ENCODE measurements at regions not wholly inside any gene's neighbourhood (a gene's known extent, or its start where the extent isn't known, plus 50 kb on each side); places are given as distances from the start of the nearest gene placed in this dataset.
A peak's percentile ranks its signal among the peaks of the same experiment; 100 is the strongest.

DNA sequence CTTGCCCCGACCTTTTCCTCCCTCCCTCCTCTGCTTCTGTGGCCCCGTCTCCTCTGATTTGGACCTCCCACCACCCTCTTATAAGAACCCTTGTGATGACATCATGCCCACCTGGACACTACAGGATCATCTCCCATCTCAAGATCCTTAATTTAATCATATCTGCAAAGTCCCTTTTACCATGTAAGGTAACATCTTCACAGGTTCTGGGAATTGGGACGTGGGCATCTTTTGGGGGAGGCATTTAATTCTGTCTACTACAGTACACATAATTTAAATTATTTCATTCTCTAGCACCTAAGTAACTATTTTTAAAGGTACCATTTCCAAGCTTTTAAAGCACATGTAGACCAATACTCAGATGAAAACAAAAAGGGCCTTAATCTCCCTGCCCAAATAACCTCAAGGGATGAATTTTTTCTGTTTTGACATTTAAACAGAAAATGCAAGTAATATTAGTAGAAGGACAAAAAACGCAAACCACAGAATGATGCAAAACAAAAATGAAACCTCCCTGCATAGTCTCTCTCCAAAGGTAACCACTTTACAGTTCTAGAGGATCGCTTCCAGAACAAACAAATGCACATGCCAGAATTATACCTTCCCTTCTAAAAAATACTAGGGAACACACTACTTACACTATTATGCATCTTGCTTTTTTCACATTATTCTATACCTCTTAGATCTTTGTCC, 222.1 kb downstream of the AACS start:
- Histone ChIP-seq H2AFZ (no peak overlapping the region), H3K9me2 (ENCODE audit: insufficient read depth) (no peaks in the 10 kb centered on the region), H3K4me3 (no peak overlapping the region), H3K9ac (no peak overlapping the region), H3K36me3 (ENCODE audit: low read depth) (no peaks in the 10 kb centered on the region), H3K27ac (no peak overlapping the region), H3K4me1 (ENCODE audit: insufficient read depth) (no peaks in the 10 kb centered on the region), H3K27me3 (replicated peaks; ENCODE audit: insufficient read depth) (no peaks in the 10 kb centered on the region), H3F3A (ENCODE audit: insufficient read depth) (no peaks in the 10 kb centered on the region), H4K20me1 (ENCODE audit: insufficient read depth) (no peaks in the 10 kb centered on the region), H3K79me2 (ENCODE audit: insufficient read depth) (no peaks in the 10 kb centered on the region), H3K9me3 (ENCODE audit: low read depth) (no peaks in the 10 kb centered on the region), H3K4me2 (ENCODE audit: unreplicated experiment) (no peak overlapping the region)
- WGBS, 2 experiments (ENCODE audit: low coverage in 1 of 2, low lambda C conversion rate in 2 of 2, missing lambda C conversion rate in 2 of 2), result 33 to 49% methylated on average over 5 of the region's 5 CpGs
- DNase-seq, result no peak
- in situ Hi-C loops (cut with MboI), result no loop called here
- no peak for TF ChIP-seq EZH2 (IDR thresholded peaks at IDR 0.05; ENCODE audit: insufficient read depth, poor library complexity, severe bottlenecking)
- TF ChIP-seq EZH2phosphoT487 (IDR thresholded peaks at IDR 0.05; ENCODE audit: insufficient read depth, low read depth), result no peak

DNA sequence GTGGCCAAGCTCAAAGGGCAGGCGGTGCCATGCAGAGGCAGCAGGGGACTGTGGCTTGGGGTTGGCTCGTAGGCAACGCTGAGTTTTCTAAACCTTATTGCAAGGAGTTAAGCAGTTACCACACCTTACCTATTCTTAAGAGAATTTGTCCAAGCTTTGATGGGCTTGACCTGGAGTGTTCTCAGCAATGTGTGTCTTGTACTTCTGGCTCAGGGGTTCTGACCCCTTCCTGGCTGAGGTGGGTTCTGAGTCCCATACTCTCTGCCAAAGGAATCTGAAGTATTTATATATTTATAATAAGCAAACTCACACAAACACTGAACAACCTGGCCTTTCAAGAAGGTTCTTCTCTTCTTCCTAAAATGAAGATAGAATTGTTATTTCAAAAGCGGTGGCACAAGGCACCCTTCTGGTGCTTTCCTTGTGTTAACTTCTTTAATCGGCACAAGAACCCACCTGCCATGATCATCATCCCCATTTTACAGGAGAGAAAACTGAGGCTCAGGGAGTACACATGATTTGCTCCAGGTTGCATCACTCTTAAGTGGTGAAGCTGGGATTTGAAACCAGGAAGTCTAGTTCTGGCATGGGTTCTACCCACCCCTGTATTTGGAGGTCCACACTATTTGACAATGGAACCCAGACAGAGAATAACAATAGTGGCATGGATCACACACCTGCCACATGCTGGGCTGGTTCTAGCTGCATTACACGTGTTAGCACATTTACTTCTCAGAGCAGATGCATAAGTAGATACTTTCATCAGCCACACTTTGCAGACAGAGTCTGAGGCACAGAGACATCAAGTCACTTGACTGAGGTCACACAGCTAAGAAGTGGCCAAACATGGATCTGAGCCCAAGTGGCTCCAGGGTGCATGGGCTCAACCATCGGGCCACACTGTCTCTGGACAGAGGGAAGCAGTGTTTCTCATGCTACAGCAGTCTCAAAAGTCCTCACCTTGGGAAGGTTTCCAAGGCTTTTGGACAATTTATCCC, 224.0 kb downstream of the AACS start:
- TF ChIP-seq EZH2 (IDR thresholded peaks at IDR 0.05; ENCODE audit: insufficient read depth, poor library complexity, severe bottlenecking), result no peak
- no peak for TF ChIP-seq EZH2phosphoT487 (IDR thresholded peaks at IDR 0.05; ENCODE audit: insufficient read depth, low read depth)
- Histone ChIP-seq H3K4me1 (ENCODE audit: insufficient read depth) (no peaks in the 10 kb centered on the region), H3K36me3 (ENCODE audit: low read depth) (no peaks in the 10 kb centered on the region), H3K79me2 (ENCODE audit: insufficient read depth) (no peaks in the 10 kb centered on the region), H4K20me1 (ENCODE audit: insufficient read depth) (no peaks in the 10 kb centered on the region), H3K9ac (no peak overlapping the region), H3K4me3 (no peak overlapping the region), H3K9me3 (ENCODE audit: low read depth) (no peaks in the 10 kb centered on the region), H3K27ac (no peak overlapping the region), H3K4me2 (ENCODE audit: unreplicated experiment) (no peak overlapping the region), H3K27me3 (replicated peaks; ENCODE audit: insufficient read depth) (no peaks in the 10 kb centered on the region), H3K9me2 (ENCODE audit: insufficient read depth) (no peaks in the 10 kb centered on the region), H2AFZ (no peak overlapping the region), H3F3A (ENCODE audit: insufficient read depth) (no peaks in the 10 kb centered on the region)
- 30% methylated on average over 7 of the region's 7 CpGs for WGBS, 2 experiments (ENCODE audit: low coverage in 1 of 2, low lambda C conversion rate in 2 of 2, missing lambda C conversion rate in 2 of 2)
- DNase-seq, result no peak
- in situ Hi-C loops (cut with MboI), result no loop called here

DNA sequence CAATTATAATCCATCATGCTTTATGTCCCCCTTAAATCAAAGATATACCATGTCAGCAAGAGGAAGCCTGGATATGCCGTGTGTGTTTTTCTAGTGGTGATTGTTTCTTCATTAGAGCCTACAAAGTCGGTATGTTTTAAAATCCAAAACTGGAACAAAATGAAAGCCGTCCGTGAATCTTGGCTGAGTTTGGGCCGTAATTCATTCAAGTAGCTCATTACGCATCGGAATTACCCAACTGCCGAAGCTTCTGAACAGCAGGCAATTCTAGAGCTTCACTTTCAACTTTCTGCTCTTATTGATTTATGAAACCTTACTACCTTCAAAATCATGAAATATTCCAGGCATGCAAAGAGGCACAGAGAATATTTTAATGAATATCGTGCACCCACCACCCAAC, 224.7 kb downstream of the AACS start:
- no peak overlapping the region for H2AFZ ChIP-seq
- no peaks in the 10 kb centered on the region for H4K20me1 ChIP-seq (ENCODE audit: insufficient read depth)
- in situ Hi-C loops (cut with MboI), result no loop called here
- H3F3A ChIP-seq (ENCODE audit: insufficient read depth), result no peaks in the 10 kb centered on the region
- H3K4me2 ChIP-seq (ENCODE audit: unreplicated experiment), result no peak overlapping the region
- no peaks in the 10 kb centered on the region for H3K9me3 ChIP-seq (ENCODE audit: low read depth)
- TF ChIP-seq EZH2 (IDR thresholded peaks at IDR 0.05; ENCODE audit: insufficient read depth, poor library complexity, severe bottlenecking), result no peak
- TF ChIP-seq EZH2phosphoT487 (IDR thresholded peaks at IDR 0.05; ENCODE audit: insufficient read depth, low read depth), result no peak
- peak; percentile 9 for DNase-seq
- 6 to 7% methylated on average over 9 of the region's 9 CpGs for whole genome bisulfite sequencing, 2 experiments (ENCODE audit: low coverage in 1 of 2, low lambda C conversion rate in 2 of 2, missing lambda C conversion rate in 2 of 2)
- H3K27me3 ChIP-seq (replicated peaks; ENCODE audit: insufficient read depth), result no peaks in the 10 kb centered on the region
- H3K9ac ChIP-seq, result no peak overlapping the region
- H3K27ac ChIP-seq, result no peak overlapping the region
- H3K36me3 ChIP-seq (ENCODE audit: low read depth), result no peaks in the 10 kb centered on the region
- H3K4me1 ChIP-seq (ENCODE audit: insufficient read depth), result no peaks in the 10 kb centered on the region
- H3K4me3 ChIP-seq, result no peak overlapping the region
- no peaks in the 10 kb centered on the region for H3K9me2 ChIP-seq (ENCODE audit: insufficient read depth)
- no peaks in the 10 kb centered on the region for H3K79me2 ChIP-seq (ENCODE audit: insufficient read depth)

DNA sequence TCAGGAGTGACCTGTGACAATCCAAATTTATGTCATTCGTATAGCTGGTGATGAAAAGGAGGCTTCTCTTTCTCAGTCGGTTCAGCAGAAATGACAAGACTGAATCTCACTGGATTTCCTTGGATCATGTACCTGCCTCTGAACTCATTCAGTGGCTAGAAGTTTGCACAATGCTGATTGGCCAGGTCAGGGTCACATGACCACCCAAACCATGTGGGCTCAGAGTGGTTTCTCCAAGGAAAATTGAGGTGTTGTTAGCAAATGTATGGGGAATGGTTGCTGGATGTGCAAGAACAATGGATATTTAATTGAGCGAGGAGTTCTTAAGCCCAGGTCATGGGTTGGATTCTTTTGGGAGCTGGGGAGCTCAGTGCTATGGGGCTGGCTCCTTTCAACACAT, 227.5 kb downstream of the AACS start:
- no peaks in the 10 kb centered on the region for H3K27me3 ChIP-seq (replicated peaks; ENCODE audit: insufficient read depth)
- no peaks in the 10 kb centered on the region for H3K9me2 ChIP-seq (ENCODE audit: insufficient read depth)
- 25 to 27% methylated on average over 3 of the region's 3 CpGs for WGBS, 2 experiments (ENCODE audit: low coverage in 1 of 2, low lambda C conversion rate in 2 of 2, missing lambda C conversion rate in 2 of 2)
- no peak overlapping the region for H2AFZ ChIP-seq
- no peak overlapping the region for H3K9ac ChIP-seq
- no peak overlapping the region for H3K4me2 ChIP-seq (ENCODE audit: unreplicated experiment)
- H3K36me3 ChIP-seq (ENCODE audit: low read depth), result no peaks in the 10 kb centered on the region
- no peak overlapping the region for H3K4me3 ChIP-seq
- H3K9me3 ChIP-seq (ENCODE audit: low read depth), result no peaks in the 10 kb centered on the region
- no peak for DNase-seq
- TF ChIP-seq EZH2 (IDR thresholded peaks at IDR 0.05; ENCODE audit: insufficient read depth, poor library complexity, severe bottlenecking) (no peak), EZH2phosphoT487 (IDR thresholded peaks at IDR 0.05; ENCODE audit: insufficient read depth, low read depth) (no peak)
- in situ Hi-C loops (cut with MboI), result no loop called here
- no peaks in the 10 kb centered on the region for H3K79me2 ChIP-seq (ENCODE audit: insufficient read depth)
- H3F3A ChIP-seq (ENCODE audit: insufficient read depth), result no peaks in the 10 kb centered on the region
- no peaks in the 10 kb centered on the region for H4K20me1 ChIP-seq (ENCODE audit: insufficient read depth)
- no peak overlapping the region for H3K27ac ChIP-seq
- H3K4me1 ChIP-seq (ENCODE audit: insufficient read depth), result no peaks in the 10 kb centered on the region

Measured in GM23248 (cell line).